OCI-LY1 (cell line): ENCODE measurements at regions not wholly inside any gene's neighbourhood (a gene's known extent, or its start where the extent isn't known, plus 50 kb on each side); places are given as distances from the start of the nearest gene placed in this dataset.

ENCODE experiments used
- EZH2 ChIP-seq: fragments of 200-600 bp; sonication (generic), shearing (Covaris generic); IDR thresholded peaks from 2 replicates; pipeline ENCODE4 v1.8.0; 2017; ENCODE audit warnings: borderline replicate concordance, mixed run types, mild to moderate bottlenecking, antibody characterized with exemption, low read length, moderate library complexity, mixed read lengths
- TF ChIP-seq, protein P1 (sequence below): fragments of 200-600 bp; sonication (generic), shearing (Covaris generic); IDR thresholded peaks from 2 replicates; pipeline ENCODE4 v1.5.1; 2017; ENCODE audit warnings: mild to moderate bottlenecking, antibody characterized with exemption, low read length, moderate library complexity, mixed read lengths

DNA sequence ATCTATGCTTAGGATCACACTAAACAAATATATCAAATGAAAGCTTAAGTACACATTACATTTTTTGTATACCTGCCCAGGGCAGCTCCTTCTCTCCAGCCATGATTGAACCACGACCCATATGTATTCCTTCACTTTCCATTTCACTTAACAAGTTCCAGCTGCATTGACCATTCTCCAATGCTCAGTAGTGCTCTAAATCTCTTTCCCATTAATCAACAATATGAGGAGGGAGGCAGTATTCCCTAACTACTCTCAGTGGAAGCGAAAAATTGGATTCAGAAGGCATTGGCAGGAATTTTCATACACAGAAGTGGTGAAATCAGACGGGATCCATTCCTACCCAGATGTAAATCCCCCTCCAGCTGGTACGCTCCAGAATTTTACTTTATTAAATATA, 372.0 kb upstream of the LUZP2 start:
- TF ChIP-seq, protein P1, sequence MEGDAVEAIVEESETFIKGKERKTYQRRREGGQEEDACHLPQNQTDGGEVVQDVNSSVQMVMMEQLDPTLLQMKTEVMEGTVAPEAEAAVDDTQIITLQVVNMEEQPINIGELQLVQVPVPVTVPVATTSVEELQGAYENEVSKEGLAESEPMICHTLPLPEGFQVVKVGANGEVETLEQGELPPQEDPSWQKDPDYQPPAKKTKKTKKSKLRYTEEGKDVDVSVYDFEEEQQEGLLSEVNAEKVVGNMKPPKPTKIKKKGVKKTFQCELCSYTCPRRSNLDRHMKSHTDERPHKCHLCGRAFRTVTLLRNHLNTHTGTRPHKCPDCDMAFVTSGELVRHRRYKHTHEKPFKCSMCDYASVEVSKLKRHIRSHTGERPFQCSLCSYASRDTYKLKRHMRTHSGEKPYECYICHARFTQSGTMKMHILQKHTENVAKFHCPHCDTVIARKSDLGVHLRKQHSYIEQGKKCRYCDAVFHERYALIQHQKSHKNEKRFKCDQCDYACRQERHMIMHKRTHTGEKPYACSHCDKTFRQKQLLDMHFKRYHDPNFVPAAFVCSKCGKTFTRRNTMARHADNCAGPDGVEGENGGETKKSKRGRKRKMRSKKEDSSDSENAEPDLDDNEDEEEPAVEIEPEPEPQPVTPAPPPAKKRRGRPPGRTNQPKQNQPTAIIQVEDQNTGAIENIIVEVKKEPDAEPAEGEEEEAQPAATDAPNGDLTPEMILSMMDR: no peak
- TF ChIP-seq EZH2: no peak
